Vagina (tissue), 2 donors: ENCODE measurements at regions not wholly inside any gene's neighbourhood (a gene's known extent, or its start where the extent isn't known, plus 50 kb on each side); places are given as distances from the start of the nearest gene placed in this dataset.

Source experiments
- POLR2A ChIP-seq, 2 donors: fragments of 450-650 bp; IDR thresholded peaks; one replicate each; pipeline ENCODE4 v1.6.1; 2017; ENCODE audit warnings: antibody characterized with exemption in 2 of 2, mild to moderate bottlenecking in 2 of 2, moderate library complexity in 2 of 2
- TF ChIP-seq, protein P1 (sequence below), 3 experiments: fragments of 450-650 bp in 2 of 3; fragments of 200-600 bp in 1 of 3; sonication (generic) in 1 of 3; IDR thresholded peaks; one replicate each; pipeline ENCODE4 v1.5.1; 2017 to 2019; ENCODE audit warnings: antibody characterized with exemption in 3 of 3, mild to moderate bottlenecking in 2 of 3, moderate library complexity in 2 of 3

- TF ChIP-seq POLR2A (IDR thresholded peaks at IDR 0.05): no peak
- TF ChIP-seq, protein P1, sequence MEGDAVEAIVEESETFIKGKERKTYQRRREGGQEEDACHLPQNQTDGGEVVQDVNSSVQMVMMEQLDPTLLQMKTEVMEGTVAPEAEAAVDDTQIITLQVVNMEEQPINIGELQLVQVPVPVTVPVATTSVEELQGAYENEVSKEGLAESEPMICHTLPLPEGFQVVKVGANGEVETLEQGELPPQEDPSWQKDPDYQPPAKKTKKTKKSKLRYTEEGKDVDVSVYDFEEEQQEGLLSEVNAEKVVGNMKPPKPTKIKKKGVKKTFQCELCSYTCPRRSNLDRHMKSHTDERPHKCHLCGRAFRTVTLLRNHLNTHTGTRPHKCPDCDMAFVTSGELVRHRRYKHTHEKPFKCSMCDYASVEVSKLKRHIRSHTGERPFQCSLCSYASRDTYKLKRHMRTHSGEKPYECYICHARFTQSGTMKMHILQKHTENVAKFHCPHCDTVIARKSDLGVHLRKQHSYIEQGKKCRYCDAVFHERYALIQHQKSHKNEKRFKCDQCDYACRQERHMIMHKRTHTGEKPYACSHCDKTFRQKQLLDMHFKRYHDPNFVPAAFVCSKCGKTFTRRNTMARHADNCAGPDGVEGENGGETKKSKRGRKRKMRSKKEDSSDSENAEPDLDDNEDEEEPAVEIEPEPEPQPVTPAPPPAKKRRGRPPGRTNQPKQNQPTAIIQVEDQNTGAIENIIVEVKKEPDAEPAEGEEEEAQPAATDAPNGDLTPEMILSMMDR (IDR thresholded peaks at IDR 0.05): no peak
These were observed 423.8 kb upstream of the SLC30A5 start for GRCh38 chr5:68669864-68670575.
